Glomerular visceral epithelial cell (primary cell): ENCODE measurements at regions not wholly inside any gene's neighbourhood (a gene's known extent, or its start where the extent isn't known, plus 50 kb on each side); places are given as distances from the start of the nearest gene placed in this dataset.
A peak's percentile ranks its signal among the peaks of the same experiment; 100 is the strongest.

Experiments used
- DNase-seq: peaks from one replicate; pipeline ENCODE4 v3.0.0-alpha.2; 2016; ENCODE audit errors: extremely low spot score

- peak; percentile 63 for DNase-seq
Measured at GRCh38 chr12:107400686-107401447, 284.7 kb upstream of the PWP1 start.

- peak; percentile 71 for DNase-seq
Measured at GRCh38 chr12:107402041-107403022, 283.3 kb upstream of the PWP1 start.

- DNase-seq = peak; percentile 50
Measured at GRCh38 chr12:107404981-107405380, 280.6 kb upstream of the PWP1 start.

GRCh38 chr12:107405436-107405835 is 280.2 kb upstream of the PWP1 start:
- no peak for DNase-seq

GRCh38 chr12:107406932-107407331 is 278.7 kb upstream of the PWP1 start:
- no peak for DNase-seq

- peak; percentile 93 for DNase-seq
Measured at GRCh38 chr12:107411792-107412535, 273.6 kb upstream of the PWP1 start.

- peak; percentile 91 for DNase-seq
Measured at GRCh38 chr12:107415071-107415470, 270.5 kb upstream of the PWP1 start.

GRCh38 chr12:107415834-107416233 is 269.8 kb upstream of the PWP1 start:
- DNase-seq = peak; percentile 97

- no peak for DNase-seq
Measured at GRCh38 chr12:107417004-107417403, 268.6 kb upstream of the PWP1 start.

- DNase-seq = no peak
Measured at GRCh38 chr12:107418981-107419380, 266.6 kb upstream of the PWP1 start.

- no peak for DNase-seq
Measured at GRCh38 chr12:107423531-107423930, 262.1 kb upstream of the PWP1 start.

GRCh38 chr12:107429006-107429705 is 256.4 kb upstream of the PWP1 start:
- DNase-seq = no peak

GRCh38 chr12:107431942-107432341 is 253.7 kb upstream of the PWP1 start:
- DNase-seq = no peak

- DNase-seq = no peak
Measured at GRCh38 chr12:107435072-107435471, 250.5 kb upstream of the PWP1 start.

- no peak for DNase-seq
Measured at GRCh38 chr12:107435520-107435919, 250.1 kb upstream of the PWP1 start.

GRCh38 chr12:107436376-107436775 is 249.2 kb upstream of the PWP1 start:
- DNase-seq = peak; percentile 91

- DNase-seq = no peak
Measured at GRCh38 chr12:107436836-107437235, 248.8 kb upstream of the PWP1 start.

- DNase-seq = no peak
Measured at GRCh38 chr12:107437954-107438353, 247.6 kb upstream of the PWP1 start.

GRCh38 chr12:107439026-107439738 is 246.4 kb upstream of the PWP1 start:
- no peak for DNase-seq

- DNase-seq = no peak
Measured at GRCh38 chr12:107440606-107441005, 245.0 kb upstream of the PWP1 start.
